Breast epithelium (tissue), 4 donors: ENCODE measurements at regions not wholly inside any gene's neighbourhood (a gene's known extent, or its start where the extent isn't known, plus 50 kb on each side); places are given as distances from the start of the nearest gene placed in this dataset.

Experiments used
- DNase-seq, 2 donors: peaks; one replicate each; pipeline ENCODE4 v3.0.0-alpha.2; 2019; ENCODE audit warnings: low spot score in 2 of 2
- H3K27ac ChIP-seq, 2 donors: fragments of 200-600 bp; sonication (generic) in 1 of 2; one replicate each; pipeline ENCODE4 v1.5.1; 2016 to 2019; ENCODE audit warnings: mild to moderate bottlenecking in 1 of 2
- H3K27me3 ChIP-seq, 2 donors: fragments of 200-600 bp; sonication (generic) in 1 of 2; one replicate each; pipeline versions ENCODE4 v1.5.1 to v1.6.0; 2017 to 2019; ENCODE audit warnings: control low read depth in 1 of 2, mild to moderate bottlenecking in 1 of 2
- H3K36me3 ChIP-seq: fragments of 200-600 bp; one replicate; pipeline ENCODE4 v1.5.1; 2019
- H3K4me1 ChIP-seq, 2 donors: fragments of 200-600 bp; sonication (generic); one replicate each; pipeline ENCODE4 v1.5.1; 2016 to 2019; ENCODE audit warnings: control low read depth in 1 of 2
- H3K4me3 ChIP-seq, 3 donors: fragments of 200-600 bp; sonication (generic); 1 replicate in 2 of 3; 2 replicates in 1 of 3; pipeline ENCODE4 v1.5.1; 2016 to 2019; ENCODE audit warnings: mild to moderate bottlenecking in 3 of 3, moderate library complexity in 2 of 3
- H3K9me3 ChIP-seq, 2 donors: fragments of 200-600 bp; sonication (generic) in 1 of 2; one replicate each; pipeline ENCODE4 v1.5.1; 2016 to 2019; ENCODE audit warnings: control low read depth in 1 of 2
- CTCF ChIP-seq, 3 donors: fragments of 450-650 bp; IDR thresholded peaks; one replicate each; pipeline ENCODE4 v1.5.1; 2016 to 2017; ENCODE audit warnings: antibody characterized with exemption in 3 of 3, mild to moderate bottlenecking in 3 of 3, moderate library complexity in 3 of 3
- POLR2A ChIP-seq: fragments of 450-650 bp; IDR thresholded peaks from one replicate; pipeline ENCODE4 v1.6.1; 2016; ENCODE audit warnings: antibody characterized with exemption, mild to moderate bottlenecking, moderate library complexity
- POLR2AphosphoS5 ChIP-seq, 3 donors: sonication (generic); formaldehyde crosslinking; IDR thresholded peaks; one replicate each; pipeline ENCODE4 v1.6.1; 2017; ENCODE audit warnings: antibody characterized with exemption in 3 of 3
- intact Hi-C: fragments of 100-400 bp; cut with DNase I; formaldehyde crosslinking; loops from one replicate; pipeline ENCODE4 v1.15.1; 2023; ENCODE audit warnings: low total_unique reads

- intact Hi-C loops = no loop called here
- Histone ChIP-seq H3K27me3 (no peaks in the 10 kb centered on the region), H3K27ac (no peak overlapping the region), H3K36me3 (no peaks in the 10 kb centered on the region), H3K4me3 (no peak overlapping the region), H3K4me1 (no peaks in the 10 kb centered on the region), H3K9me3 (no peaks in the 10 kb centered on the region)
- TF ChIP-seq POLR2AphosphoS5 (IDR thresholded peaks at IDR 0.05) (no peak), CTCF (IDR thresholded peaks at IDR 0.05) (no peak), POLR2A (no peak)
- DNase-seq = no peak
These were observed 1016.6 kb upstream of the PCDH20 start for GRCh38 chr13:62432295-62432694.

- H3K36me3 ChIP-seq = no peaks in the 10 kb centered on the region
- no peak overlapping the region for H3K4me3 ChIP-seq
- H3K27ac ChIP-seq = no peak overlapping the region
- no peak for DNase-seq
- H3K9me3 ChIP-seq = no peaks in the 10 kb centered on the region
- H3K27me3 ChIP-seq = no peaks in the 10 kb centered on the region
- TF ChIP-seq CTCF (IDR thresholded peaks at IDR 0.05) (no peak), POLR2A (no peak), POLR2AphosphoS5 (IDR thresholded peaks at IDR 0.05) (no peak)
- intact Hi-C loops = no loop called here
- no peaks in the 10 kb centered on the region for H3K4me1 ChIP-seq
These were observed 1016.2 kb upstream of the PCDH20 start for GRCh38 chr13:62431852-62432251.

DNA sequence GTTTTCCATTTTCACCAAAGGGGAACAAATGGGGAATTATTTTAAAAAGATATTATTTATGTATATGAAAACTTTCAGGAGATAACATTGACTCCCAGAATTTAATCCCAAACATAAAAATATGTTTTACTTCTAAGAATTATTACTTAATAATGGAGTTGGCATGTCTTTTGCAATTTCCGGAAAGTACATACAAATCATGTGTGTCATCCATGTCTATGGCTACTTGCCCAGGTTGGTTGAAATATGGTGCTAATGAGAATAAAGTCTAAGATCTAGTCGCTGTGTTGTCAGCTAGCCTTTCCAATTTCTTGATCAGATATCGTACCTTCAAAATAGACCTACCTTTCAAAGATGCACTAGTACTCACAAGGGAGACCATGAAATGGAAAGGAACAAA is 1003.2 kb upstream of the PCDH20 start:
- H3K9me3 ChIP-seq = no peaks in the 10 kb centered on the region
- TF ChIP-seq POLR2A (no peak), CTCF (IDR thresholded peaks at IDR 0.05) (no peak), POLR2AphosphoS5 (IDR thresholded peaks at IDR 0.05) (no peak)
- H3K4me3 ChIP-seq = no peak overlapping the region
- no peak for DNase-seq
- no peaks in the 10 kb centered on the region for H3K27me3 ChIP-seq
- no peaks in the 10 kb centered on the region for H3K36me3 ChIP-seq
- H3K27ac ChIP-seq = no peak overlapping the region
- H3K4me1 ChIP-seq = no peaks in the 10 kb centered on the region
- intact Hi-C loops = no loop called here

DNA sequence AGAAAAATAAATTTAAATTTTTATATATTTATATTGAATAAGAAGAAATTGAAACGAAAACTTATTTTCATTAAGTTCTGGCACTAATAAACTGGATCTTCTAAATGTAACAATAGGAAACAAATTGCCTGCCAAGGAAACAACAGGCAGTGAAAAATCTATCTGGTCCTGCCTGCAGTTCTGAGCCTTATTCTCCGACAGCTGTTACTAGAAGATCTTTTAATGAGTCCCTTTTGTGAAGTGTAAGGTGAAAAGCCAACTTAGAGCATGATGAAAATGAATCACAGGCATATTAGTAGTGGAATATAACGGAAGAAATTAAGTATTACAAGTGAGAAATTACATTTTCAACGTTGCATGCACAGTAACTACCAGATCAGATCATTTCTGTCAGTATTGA is 1002.7 kb upstream of the PCDH20 start:
- no peak for DNase-seq
- Histone ChIP-seq H3K9me3 (no peaks in the 10 kb centered on the region), H3K27me3 (no peaks in the 10 kb centered on the region), H3K4me1 (no peaks in the 10 kb centered on the region), H3K4me3 (no peak overlapping the region), H3K36me3 (no peaks in the 10 kb centered on the region), H3K27ac (no peak overlapping the region)
- TF ChIP-seq POLR2A = no peak
- intact Hi-C loops = no loop called here

DNA sequence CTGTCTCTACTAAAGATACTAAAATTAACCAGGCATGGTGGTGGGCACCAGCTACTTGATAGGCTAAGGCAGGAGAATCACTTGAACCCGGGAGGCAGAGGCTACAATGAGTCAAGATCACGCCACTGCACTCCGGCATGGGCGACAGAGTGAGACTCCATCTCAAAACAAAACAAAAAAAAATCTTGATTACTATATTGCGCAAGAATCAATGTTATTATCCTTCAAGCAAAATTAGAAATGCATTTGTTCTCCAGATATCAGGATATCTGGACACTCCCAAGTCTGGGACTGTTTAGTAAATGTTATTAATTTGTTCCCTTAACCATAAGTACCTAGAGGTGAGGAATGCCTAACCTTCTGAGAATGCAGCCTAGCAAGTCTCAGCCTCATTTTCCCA is 992.2 kb upstream of the PCDH20 start:
- no peak for DNase-seq

More for the DNA sequence above, 992.2 kb upstream of the PCDH20 start:
- TF ChIP-seq POLR2AphosphoS5 (IDR thresholded peaks at IDR 0.05) = no peak
- no peak for TF ChIP-seq CTCF (IDR thresholded peaks at IDR 0.05)
- TF ChIP-seq POLR2A = no peak
- Histone ChIP-seq H3K9me3 (no peaks in the 10 kb centered on the region), H3K36me3 (no peaks in the 10 kb centered on the region), H3K4me3 (no peak overlapping the region), H3K4me1 (no peaks in the 10 kb centered on the region), H3K27ac (no peak overlapping the region), H3K27me3 (no peaks in the 10 kb centered on the region)
- intact Hi-C loops = no loop called here
